ENCODE measurements at regions not wholly inside any gene's neighbourhood (a gene's known extent, or its start where the extent isn't known, plus 50 kb on each side); places are given as distances from the start of the nearest gene placed in this dataset.
"Not testable (repeated sequence)": the region's sequence is repeated elsewhere in the genome, so short reads cannot be mapped to it uniquely, and the experiment has no call there.

DNA sequence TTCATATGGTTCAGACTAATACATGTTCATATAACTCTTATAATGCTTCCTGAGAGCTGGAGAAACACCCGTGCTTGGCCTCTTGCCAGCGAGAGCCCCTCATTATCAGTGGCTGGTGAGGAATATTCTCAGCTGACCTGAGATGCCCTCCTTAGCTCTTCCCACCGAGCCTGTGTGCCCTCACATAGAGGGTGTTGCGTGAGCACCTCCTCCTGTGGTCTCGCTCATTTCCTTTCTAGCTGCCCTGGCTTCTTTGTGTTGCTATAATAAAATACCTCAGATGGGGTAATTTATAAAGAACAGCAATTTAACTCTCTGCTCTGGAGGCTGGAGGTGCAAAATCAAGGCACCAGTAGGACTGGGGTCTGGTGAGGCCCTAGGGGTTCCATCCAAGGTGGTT, 80.5 kb upstream of the ALKAL2 start:
- peak; percentile 50 to 71 for DNase-seq

DNA sequence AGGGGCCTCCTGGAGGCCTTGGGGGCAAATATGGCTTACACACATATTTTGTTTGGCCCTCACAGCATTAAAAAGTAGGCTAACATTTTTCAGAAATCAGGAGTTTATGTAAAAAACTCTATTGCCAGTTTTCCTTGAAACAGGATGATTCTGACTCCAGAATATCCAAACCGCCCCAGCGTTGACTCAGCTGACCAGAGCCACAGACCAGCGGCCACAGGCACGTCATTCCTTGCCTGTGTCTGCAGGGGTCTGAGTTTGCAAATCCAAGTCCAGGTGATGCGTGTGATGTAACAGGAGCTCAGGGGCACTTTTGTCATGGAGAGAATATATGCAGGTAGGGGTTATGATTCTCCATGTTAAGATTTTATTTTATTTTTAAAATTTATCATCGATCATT, 79.4 kb upstream of the ALKAL2 start:
- DNase-seq: no peak

DNA sequence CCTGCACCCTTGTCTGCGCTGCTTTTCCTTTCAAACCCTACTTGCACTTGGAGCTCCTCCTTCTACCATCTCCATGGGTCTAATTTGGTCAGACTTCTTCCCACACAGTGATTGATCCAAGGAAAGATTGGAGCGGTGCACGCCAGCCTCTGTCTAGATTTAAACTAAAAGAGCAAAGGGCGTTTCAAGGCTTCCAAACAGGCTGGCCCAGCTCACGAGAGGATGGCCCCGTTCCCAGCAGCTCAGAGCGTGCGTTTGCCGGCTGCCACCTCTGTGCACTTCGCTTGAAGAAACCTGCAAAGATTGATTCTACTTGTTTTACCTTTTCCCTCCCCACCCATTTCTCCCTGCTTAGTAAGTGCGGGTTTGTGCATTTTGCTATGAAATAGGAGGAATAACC, 78.8 kb upstream of the ALKAL2 start:
- DNase-seq: no peak

DNA sequence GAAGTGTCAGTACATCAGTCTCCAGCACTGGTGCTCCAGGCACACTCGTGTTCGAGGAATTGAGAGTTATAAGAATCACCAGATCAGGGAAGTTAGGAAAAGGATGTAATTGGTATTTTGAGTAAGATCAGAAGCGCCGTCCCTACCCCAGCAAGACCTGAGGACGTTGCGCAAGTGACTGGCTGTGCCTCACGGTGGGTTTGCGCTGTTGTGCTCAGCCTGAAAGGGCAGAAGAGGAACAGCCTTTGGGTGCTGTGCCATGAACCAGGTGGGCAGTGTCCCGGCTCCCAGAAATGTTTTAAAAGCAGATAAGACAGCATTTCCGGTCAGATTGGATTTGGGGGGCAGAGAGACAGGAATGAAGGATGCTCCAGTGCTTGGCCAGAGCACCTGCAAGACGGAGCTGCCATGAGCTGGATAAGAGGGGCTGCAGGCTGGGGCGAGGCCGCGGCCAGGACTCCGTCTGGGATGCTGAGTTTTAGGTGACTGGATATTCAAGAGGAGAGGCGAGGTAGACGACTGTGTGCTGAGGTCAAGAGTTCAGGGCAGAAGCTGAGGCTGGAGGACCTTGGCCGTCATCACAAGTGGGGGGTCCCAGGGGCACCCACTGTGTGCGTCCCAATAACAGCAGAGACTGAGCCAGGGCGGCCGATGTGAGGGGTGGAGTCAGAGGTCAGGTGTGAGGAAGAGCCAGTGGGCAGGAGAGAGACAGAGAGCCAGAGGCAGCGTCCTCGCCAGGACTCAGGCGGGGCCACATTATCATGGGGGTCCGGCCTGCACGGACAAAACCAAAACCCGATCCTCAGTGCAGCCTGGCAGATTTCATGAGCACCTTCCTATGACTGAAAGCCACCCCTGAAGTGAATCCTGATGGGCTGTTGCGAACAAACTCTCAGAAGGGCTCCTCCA, 77.7 kb upstream of the ALKAL2 start:
- no peak for DNase-seq

GRCh38 chr2:363824-364470, 76.1 kb upstream of the ALKAL2 start:
- DNase-seq: no peak

- no peak for DNase-seq
These were observed 75.0 kb upstream of the ALKAL2 start for GRCh38 chr2:362924-363323.

DNA sequence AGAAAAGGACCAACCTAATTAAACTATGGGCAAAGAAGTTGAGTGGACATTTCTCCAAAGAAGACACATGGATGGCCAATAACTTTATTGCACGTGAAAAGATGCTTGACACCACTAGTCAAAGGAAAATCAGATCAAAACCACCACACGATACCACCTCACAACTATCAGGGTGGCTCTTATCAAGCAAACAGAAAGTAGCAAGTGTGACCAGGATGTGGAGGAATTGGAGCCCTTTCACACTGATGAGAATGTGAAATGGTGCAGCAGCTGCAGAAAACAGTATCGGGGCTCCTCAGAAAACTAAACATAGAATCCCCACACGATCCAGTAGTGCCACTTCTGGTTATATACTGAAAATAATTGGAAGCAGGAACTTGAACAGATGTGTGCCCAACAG, 72.2 kb upstream of the ALKAL2 start:
- no peak for DNase-seq

- peak; percentile 14 to 35 for DNase-seq
These were observed 71.2 kb upstream of the ALKAL2 start for GRCh38 chr2:359047-359446.

DNA sequence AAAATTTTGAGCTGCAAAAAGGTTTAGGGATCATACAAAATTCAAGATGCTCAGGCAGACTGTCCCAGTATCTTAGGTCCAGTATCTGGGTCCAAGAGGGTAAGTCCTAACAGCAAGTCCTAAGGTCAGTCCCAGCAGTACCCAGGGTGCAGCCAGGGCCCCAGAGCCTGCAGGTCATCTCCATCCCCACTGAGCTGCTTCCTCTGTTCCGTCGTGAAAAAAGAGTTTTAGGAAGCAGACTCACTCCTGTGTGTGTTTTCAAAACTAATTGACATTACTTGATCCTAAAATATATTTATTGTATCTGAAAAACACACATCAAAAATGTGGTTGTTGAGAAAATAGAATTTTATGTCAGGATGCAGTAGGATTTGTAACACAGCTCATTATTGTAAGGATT, 69.9 kb upstream of the ALKAL2 start:
- DNase-seq: no peak

DNA sequence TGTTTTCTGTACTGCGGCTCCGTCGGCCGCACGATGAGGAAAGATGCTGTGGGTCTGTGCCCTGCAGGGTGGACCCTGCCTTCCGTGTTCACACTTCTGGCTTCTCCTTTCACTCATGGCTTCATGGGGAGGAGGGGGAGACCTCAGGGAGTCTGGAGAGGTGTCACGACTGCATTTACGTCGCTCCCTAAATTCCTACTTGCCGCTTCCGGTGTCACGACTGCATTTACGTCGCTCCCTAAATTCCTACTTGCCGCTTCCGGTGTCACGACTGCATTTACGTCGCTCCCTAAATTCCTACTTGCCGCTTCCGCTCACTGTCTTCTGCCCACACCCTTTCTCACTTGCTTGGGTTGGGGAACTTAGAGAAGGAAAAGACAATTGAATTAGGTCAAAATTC, 68.4 kb upstream of the ALKAL2 start:
- DNase-seq: not testable (repeated sequence)

DNA sequence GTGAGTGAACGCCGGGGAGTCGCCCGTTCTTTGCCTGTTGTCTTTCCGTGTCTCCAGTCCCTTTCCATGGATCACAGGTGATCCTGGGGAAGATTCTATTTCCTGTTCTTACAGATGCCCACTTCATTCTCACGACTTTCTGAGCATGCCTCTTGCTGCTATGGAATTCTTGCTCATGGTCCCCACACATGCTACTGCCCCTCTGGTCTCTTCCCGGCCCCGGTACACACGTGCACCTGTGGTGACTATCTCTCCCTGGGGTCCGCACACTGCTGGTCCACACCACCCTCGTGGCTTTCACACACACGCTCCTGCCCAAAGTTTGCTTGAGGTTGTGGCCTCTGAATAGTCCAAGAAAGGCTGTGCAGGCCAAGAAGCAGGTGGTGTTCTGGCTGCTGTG, 67.9 kb upstream of the ALKAL2 start:
- no peak for DNase-seq

- no peak for DNase-seq
These were observed 64.8 kb upstream of the ALKAL2 start for GRCh38 chr2:352696-353095.

DNA sequence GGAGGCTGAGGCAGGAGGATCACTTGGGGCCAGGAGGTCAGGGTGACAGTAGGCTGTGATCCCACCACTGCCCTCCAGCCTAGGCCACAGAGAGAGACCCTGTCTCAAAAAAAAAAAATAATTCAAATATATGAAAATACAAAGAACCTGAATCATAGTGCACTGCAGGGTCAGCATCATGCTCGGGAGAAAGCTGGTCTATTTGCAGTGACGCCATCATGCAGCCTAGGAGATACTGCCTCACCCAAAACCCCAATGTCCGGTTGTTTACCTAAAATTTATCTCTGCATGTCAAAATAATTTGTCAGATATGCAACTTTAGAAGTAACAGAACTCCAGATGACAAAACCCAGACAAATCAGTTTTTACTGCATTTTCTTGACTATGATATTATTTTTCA, 61.5 kb upstream of the ALKAL2 start:
- no peak for DNase-seq

- DNase-seq: no peak
These were observed 60.5 kb upstream of the ALKAL2 start for GRCh38 chr2:348361-348916.

GRCh38 chr2:344811-345210, 56.9 kb upstream of the ALKAL2 start:
- DNase-seq: no peak

- DNase-seq: no peak
These were observed 55.5 kb upstream of the ALKAL2 start for GRCh38 chr2:343355-343754.

GRCh38 chr2:341912-342311, 54.0 kb upstream of the ALKAL2 start:
- DNase-seq: no peak

- no peak for DNase-seq
These were observed 53.2 kb upstream of the ALKAL2 start for GRCh38 chr2:341017-341542.

Data from Kasumi-1 (cell line).